ENCODE measurements at regions not wholly inside any gene's neighbourhood (a gene's known extent, or its start where the extent isn't known, plus 50 kb on each side); places are given as distances from the start of the nearest gene placed in this dataset.
"Not testable (repeated sequence)": the region's sequence is repeated elsewhere in the genome, so short reads cannot be mapped to it uniquely, and the experiment has no call there.

GRCh38 chr9:89837934-89838310 lies 233.1 kb downstream of the GADD45G start:
- DNase-seq (ENCODE audit: low read depth in 2 of 2) = no peak

GRCh38 chr9:89838621-89839020 lies 233.8 kb downstream of the GADD45G start:
- no peak for DNase-seq (ENCODE audit: low read depth in 2 of 2)

- DNase-seq (ENCODE audit: low read depth in 2 of 2) = no peak
These were observed 234.6 kb downstream of the GADD45G start for GRCh38 chr9:89839449-89839848.

GRCh38 chr9:89839952-89840351 lies 235.1 kb downstream of the GADD45G start:
- DNase-seq (ENCODE audit: low read depth in 2 of 2) = no peak

- no peak for DNase-seq (ENCODE audit: low read depth in 2 of 2)
These were observed 236.6 kb downstream of the GADD45G start for GRCh38 chr9:89841456-89841855.

GRCh38 chr9:89842267-89842768 lies 237.5 kb downstream of the GADD45G start:
- DNase-seq (ENCODE audit: low read depth in 2 of 2) = no peak

- no peak for DNase-seq (ENCODE audit: low read depth in 2 of 2)
These were observed 238.3 kb downstream of the GADD45G start for GRCh38 chr9:89843074-89843473.

GRCh38 chr9:89843591-89843990 lies 238.8 kb downstream of the GADD45G start:
- DNase-seq (ENCODE audit: low read depth in 2 of 2) = no peak

GRCh38 chr9:89844075-89844474 lies 239.3 kb downstream of the GADD45G start:
- no peak for DNase-seq (ENCODE audit: low read depth in 2 of 2)

GRCh38 chr9:89844535-89844934 lies 239.7 kb downstream of the GADD45G start:
- no peak for DNase-seq (ENCODE audit: low read depth in 2 of 2)

GRCh38 chr9:89845321-89845720 lies 240.5 kb downstream of the GADD45G start:
- no peak for DNase-seq (ENCODE audit: low read depth in 2 of 2)

- no peak for DNase-seq (ENCODE audit: low read depth in 2 of 2)
These were observed 241.1 kb downstream of the GADD45G start for GRCh38 chr9:89845862-89846261.

- no peak for DNase-seq (ENCODE audit: low read depth in 2 of 2)
These were observed 243.5 kb downstream of the GADD45G start for GRCh38 chr9:89848060-89849040.

GRCh38 chr9:89849096-89849495 lies 244.3 kb downstream of the GADD45G start:
- no peak for DNase-seq (ENCODE audit: low read depth in 2 of 2)

GRCh38 chr9:89850153-89850552 lies 245.3 kb downstream of the GADD45G start:
- no peak for DNase-seq (ENCODE audit: low read depth in 2 of 2)

- DNase-seq (ENCODE audit: low read depth in 2 of 2) = no peak
These were observed 246.0 kb downstream of the GADD45G start for GRCh38 chr9:89850631-89851325.

- no peak for DNase-seq (ENCODE audit: low read depth in 2 of 2)
These were observed 248.3 kb downstream of the GADD45G start for GRCh38 chr9:89853161-89853560.

- no peak for DNase-seq (ENCODE audit: low read depth in 2 of 2)
These were observed 249.1 kb downstream of the GADD45G start for GRCh38 chr9:89853931-89854330.

GRCh38 chr9:89854715-89855475 lies 250.1 kb downstream of the GADD45G start:
- no peak for DNase-seq (ENCODE audit: low read depth in 2 of 2)

GRCh38 chr9:89856296-89856695 lies 251.5 kb downstream of the GADD45G start:
- not testable (repeated sequence) for DNase-seq (ENCODE audit: low read depth in 2 of 2)

- not testable (repeated sequence) for DNase-seq (ENCODE audit: low read depth in 2 of 2)
These were observed 252.1 kb downstream of the GADD45G start for GRCh38 chr9:89856950-89857349.

- not testable (repeated sequence) for DNase-seq (ENCODE audit: low read depth in 2 of 2)
These were observed 255.0 kb downstream of the GADD45G start for GRCh38 chr9:89859842-89860241.

All from stimulated activated CD4-positive, alpha-beta T cell treated with anti-CD3 and anti-CD28 coated beads, Interleukin-12 subunit alpha, Interleukin-12 subunit beta, amount 100 ng/mL, for 24 hours (primary cell).